Osteoblast (primary cell): ENCODE measurements at regions not wholly inside any gene's neighbourhood (a gene's known extent, or its start where the extent isn't known, plus 50 kb on each side); places are given as distances from the start of the nearest gene placed in this dataset.

Experiments used
- DNase-seq: peaks from one replicate; pipeline ENCODE4 v3.0.0; 2011; ENCODE audit warnings: low spot score, mixed read lengths; ENCODE audit not compliant: insufficient read length; ENCODE audit errors: missing footprints
- H2AFZ ChIP-seq: 2 replicates; pipeline ENCODE4 v1.6.0; 2011; ENCODE audit warnings: mild to moderate bottlenecking, low read length
- H3K27ac ChIP-seq: 2 replicates; pipeline ENCODE4 v1.5.1; 2011; ENCODE audit warnings: mild to moderate bottlenecking, low read depth, low read length, moderate library complexity
- H3K27me3 ChIP-seq: 2 replicates; pipeline ENCODE4 v1.6.0; 2012; ENCODE audit warnings: mild to moderate bottlenecking, control low read depth, inconsistent platforms, low read length, moderate library complexity; ENCODE audit not compliant: insufficient read depth
- H3K36me3 ChIP-seq: 2 replicates; pipeline ENCODE4 v1.5.1; 2011; ENCODE audit warnings: mild to moderate bottlenecking, low read length, control low read depth, moderate library complexity; ENCODE audit not compliant: insufficient read depth
- H3K4me1 ChIP-seq: 2 replicates; pipeline ENCODE4 v1.5.1; 2011; ENCODE audit warnings: mild to moderate bottlenecking, low read length, control low read depth, moderate library complexity; ENCODE audit not compliant: insufficient read depth
- H3K4me2 ChIP-seq: 2 replicates; pipeline ENCODE4 v1.6.0; 2011; ENCODE audit warnings: mild to moderate bottlenecking, low read length; ENCODE audit not compliant: insufficient read depth
- H3K4me3 ChIP-seq: fragments of 200-600 bp; sonication (generic); 3 replicates; pipeline ENCODE4 v1.5.1; 2012; ENCODE audit warnings: mild to moderate bottlenecking, low read length, inconsistent platforms; ENCODE audit not compliant: insufficient read depth
- H3K79me2 ChIP-seq: 2 replicates; pipeline ENCODE4 v1.6.0; 2012; ENCODE audit warnings: mild to moderate bottlenecking, low read length, control low read depth, inconsistent platforms; ENCODE audit not compliant: insufficient read depth
- H3K9me3 ChIP-seq: 2 replicates; pipeline ENCODE4 v1.5.1; 2011; ENCODE audit warnings: low read depth, low read length, control low read depth
- H4K20me1 ChIP-seq: 2 replicates; pipeline ENCODE4 v1.6.0; 2012; ENCODE audit warnings: mild to moderate bottlenecking, low read length, control low read depth; ENCODE audit not compliant: insufficient read depth
- CTCF ChIP-seq: IDR thresholded peaks from 2 replicates; pipeline ENCODE4 v1.5.1; 2011; ENCODE audit warnings: mild to moderate bottlenecking, low read depth, low read length, moderate library complexity; ENCODE audit errors: extremely low read depth

- H3K27ac ChIP-seq: no peak overlapping the region
- no peaks in the 10 kb centered on the region for H4K20me1 ChIP-seq
- no peaks in the 10 kb centered on the region for H3K9me3 ChIP-seq
- no peaks in the 10 kb centered on the region for H3K79me2 ChIP-seq
- no peak overlapping the region for H3K4me3 ChIP-seq
- TF ChIP-seq CTCF: no peak
- no peaks in the 10 kb centered on the region for H3K36me3 ChIP-seq
- DNase-seq: no peak
- no peak overlapping the region for H3K4me2 ChIP-seq
- H3K4me1 ChIP-seq: no peaks in the 10 kb centered on the region
- H2AFZ ChIP-seq: no peak overlapping the region
- H3K27me3 ChIP-seq: no peaks in the 10 kb centered on the region
These were observed 332.2 kb upstream of the PLXNA2 start for GRCh38 chr1:208576425-208576824.

GRCh38 chr1:208577381-208577905 lies 333.3 kb upstream of the PLXNA2 start:
- Histone ChIP-seq H3K36me3 (no peaks in the 10 kb centered on the region), H4K20me1 (no peaks in the 10 kb centered on the region), H3K9me3 (no peaks in the 10 kb centered on the region), H3K4me3 (no peak overlapping the region), H3K27ac (no peak overlapping the region), H3K79me2 (no peaks in the 10 kb centered on the region), H3K4me2 (no peak overlapping the region), H2AFZ (no peak overlapping the region), H3K4me1 (no peaks in the 10 kb centered on the region), H3K27me3 (no peaks in the 10 kb centered on the region)
- no peak for TF ChIP-seq CTCF
- no peak for DNase-seq

GRCh38 chr1:208581209-208581608 lies 337.0 kb upstream of the PLXNA2 start:
- Histone ChIP-seq H3K36me3 (no peaks in the 10 kb centered on the region), H3K4me3 (no peak overlapping the region), H3K79me2 (no peaks in the 10 kb centered on the region), H3K9me3 (no peaks in the 10 kb centered on the region), H3K27ac (no peak overlapping the region), H3K27me3 (no peaks in the 10 kb centered on the region), H2AFZ (no peak overlapping the region), H3K4me1 (no peaks in the 10 kb centered on the region), H4K20me1 (no peaks in the 10 kb centered on the region), H3K4me2 (no peak overlapping the region)
- no peak for DNase-seq
- TF ChIP-seq CTCF: no peak

GRCh38 chr1:208581667-208582066 lies 337.5 kb upstream of the PLXNA2 start:
- Histone ChIP-seq H3K4me2 (no peak overlapping the region), H3K79me2 (no peaks in the 10 kb centered on the region), H3K36me3 (no peaks in the 10 kb centered on the region), H4K20me1 (no peaks in the 10 kb centered on the region), H3K4me3 (no peak overlapping the region), H3K4me1 (no peaks in the 10 kb centered on the region), H2AFZ (no peak overlapping the region), H3K27ac (no peak overlapping the region), H3K9me3 (no peaks in the 10 kb centered on the region), H3K27me3 (no peaks in the 10 kb centered on the region)
- no peak for TF ChIP-seq CTCF
- no peak for DNase-seq
